ENCODE measurements at regions not wholly inside any gene's neighbourhood (a gene's known extent, or its start where the extent isn't known, plus 50 kb on each side); places are given as distances from the start of the nearest gene placed in this dataset.
"Not testable (repeated sequence)": the region's sequence is repeated elsewhere in the genome, so short reads cannot be mapped to it uniquely, and the experiment has no call there.

- not testable (repeated sequence) for H3K27me3 ChIP-seq (replicated peaks; ENCODE audit: control insufficient read depth, insufficient read depth, low read length, poor library complexity, severe bottlenecking); DNase-seq; H3K9me3 ChIP-seq (ENCODE audit: control insufficient read depth, low read length); H3K4me3 ChIP-seq (ENCODE audit: insufficient read depth, low read depth, low read length, poor library complexity, severe bottlenecking); H3K4me1 ChIP-seq (ENCODE audit: control insufficient read depth, insufficient read depth, low read length, poor library complexity, severe bottlenecking); H3K27ac ChIP-seq (ENCODE audit: insufficient read depth, low read length, poor library complexity, severe bottlenecking); H3K36me3 ChIP-seq (ENCODE audit: control insufficient read depth, insufficient read depth, low read length)
Observed at GRCh38 chr15:20372416-20372815, 169.2 kb downstream of the GOLGA6L6 start.

GRCh38 chr15:20369500-20369899 lies 172.1 kb downstream of the GOLGA6L6 start:
- H3K27me3 ChIP-seq (replicated peaks; ENCODE audit: control insufficient read depth, insufficient read depth, low read length, poor library complexity, severe bottlenecking), result no peaks in the 10 kb centered on the region
- no peak for DNase-seq
- no peak overlapping the region for H3K27ac ChIP-seq (ENCODE audit: insufficient read depth, low read length, poor library complexity, severe bottlenecking)
- no peak overlapping the region for H3K4me3 ChIP-seq (ENCODE audit: insufficient read depth, low read depth, low read length, poor library complexity, severe bottlenecking)
- no peaks in the 10 kb centered on the region for H3K4me1 ChIP-seq (ENCODE audit: control insufficient read depth, insufficient read depth, low read length, poor library complexity, severe bottlenecking)
- no peaks in the 10 kb centered on the region for H3K9me3 ChIP-seq (ENCODE audit: control insufficient read depth, low read length)
- no peaks in the 10 kb centered on the region for H3K36me3 ChIP-seq (ENCODE audit: control insufficient read depth, insufficient read depth, low read length)

GRCh38 chr15:20368974-20369373 lies 172.6 kb downstream of the GOLGA6L6 start:
- no peak overlapping the region for H3K27ac ChIP-seq (ENCODE audit: insufficient read depth, low read length, poor library complexity, severe bottlenecking)
- H3K27me3 ChIP-seq (replicated peaks; ENCODE audit: control insufficient read depth, insufficient read depth, low read length, poor library complexity, severe bottlenecking), result no peaks in the 10 kb centered on the region
- H3K4me3 ChIP-seq (ENCODE audit: insufficient read depth, low read depth, low read length, poor library complexity, severe bottlenecking), result no peak overlapping the region
- H3K9me3 ChIP-seq (ENCODE audit: control insufficient read depth, low read length), result no peaks in the 10 kb centered on the region
- DNase-seq, result no peak
- H3K4me1 ChIP-seq (ENCODE audit: control insufficient read depth, insufficient read depth, low read length, poor library complexity, severe bottlenecking), result no peaks in the 10 kb centered on the region
- H3K36me3 ChIP-seq (ENCODE audit: control insufficient read depth, insufficient read depth, low read length), result no peaks in the 10 kb centered on the region

GRCh38 chr15:20367093-20367492 lies 174.5 kb downstream of the GOLGA6L6 start:
- H3K9me3 ChIP-seq (ENCODE audit: control insufficient read depth, low read length), result no peaks in the 10 kb centered on the region
- no peaks in the 10 kb centered on the region for H3K4me1 ChIP-seq (ENCODE audit: control insufficient read depth, insufficient read depth, low read length, poor library complexity, severe bottlenecking)
- H3K27me3 ChIP-seq (replicated peaks; ENCODE audit: control insufficient read depth, insufficient read depth, low read length, poor library complexity, severe bottlenecking), result no peaks in the 10 kb centered on the region
- H3K4me3 ChIP-seq (ENCODE audit: insufficient read depth, low read depth, low read length, poor library complexity, severe bottlenecking), result no peak overlapping the region
- no peak for DNase-seq
- H3K36me3 ChIP-seq (ENCODE audit: control insufficient read depth, insufficient read depth, low read length), result no peaks in the 10 kb centered on the region
- H3K27ac ChIP-seq (ENCODE audit: insufficient read depth, low read length, poor library complexity, severe bottlenecking), result no peak overlapping the region

- H3K4me3 ChIP-seq (ENCODE audit: insufficient read depth, low read depth, low read length, poor library complexity, severe bottlenecking); H3K27me3 ChIP-seq (replicated peaks; ENCODE audit: control insufficient read depth, insufficient read depth, low read length, poor library complexity, severe bottlenecking); H3K4me1 ChIP-seq (ENCODE audit: control insufficient read depth, insufficient read depth, low read length, poor library complexity, severe bottlenecking); H3K27ac ChIP-seq (ENCODE audit: insufficient read depth, low read length, poor library complexity, severe bottlenecking); DNase-seq; H3K9me3 ChIP-seq (ENCODE audit: control insufficient read depth, low read length); H3K36me3 ChIP-seq (ENCODE audit: control insufficient read depth, insufficient read depth, low read length): not testable (repeated sequence)
Observed at GRCh38 chr15:20363591-20363990, 178.0 kb downstream of the GOLGA6L6 start.

- H3K27ac ChIP-seq (ENCODE audit: insufficient read depth, low read length, poor library complexity, severe bottlenecking), result no peak overlapping the region
- H3K27me3 ChIP-seq (replicated peaks; ENCODE audit: control insufficient read depth, insufficient read depth, low read length, poor library complexity, severe bottlenecking), result no peaks in the 10 kb centered on the region
- no peak overlapping the region for H3K4me3 ChIP-seq (ENCODE audit: insufficient read depth, low read depth, low read length, poor library complexity, severe bottlenecking)
- no peaks in the 10 kb centered on the region for H3K36me3 ChIP-seq (ENCODE audit: control insufficient read depth, insufficient read depth, low read length)
- no peak for DNase-seq
- no peaks in the 10 kb centered on the region for H3K4me1 ChIP-seq (ENCODE audit: control insufficient read depth, insufficient read depth, low read length, poor library complexity, severe bottlenecking)
- no peaks in the 10 kb centered on the region for H3K9me3 ChIP-seq (ENCODE audit: control insufficient read depth, low read length)
Observed at GRCh38 chr15:20361091-20361490, 180.5 kb downstream of the GOLGA6L6 start.

GRCh38 chr15:20358779-20359414 lies 182.7 kb downstream of the GOLGA6L6 start:
- Histone ChIP-seq H3K27me3 (replicated peaks; ENCODE audit: control insufficient read depth, insufficient read depth, low read length, poor library complexity, severe bottlenecking) (no peaks in the 10 kb centered on the region), H3K36me3 (ENCODE audit: control insufficient read depth, insufficient read depth, low read length) (no peaks in the 10 kb centered on the region), H3K27ac (ENCODE audit: insufficient read depth, low read length, poor library complexity, severe bottlenecking) (no peak overlapping the region), H3K4me3 (ENCODE audit: insufficient read depth, low read depth, low read length, poor library complexity, severe bottlenecking) (no peak overlapping the region), H3K4me1 (ENCODE audit: control insufficient read depth, insufficient read depth, low read length, poor library complexity, severe bottlenecking) (no peaks in the 10 kb centered on the region), H3K9me3 (ENCODE audit: control insufficient read depth, low read length) (no peaks in the 10 kb centered on the region)
- no peak for DNase-seq

GRCh38 chr15:20358066-20358778 lies 183.4 kb downstream of the GOLGA6L6 start:
- no peak overlapping the region for H3K4me3 ChIP-seq (ENCODE audit: insufficient read depth, low read depth, low read length, poor library complexity, severe bottlenecking)
- no peaks in the 10 kb centered on the region for H3K9me3 ChIP-seq (ENCODE audit: control insufficient read depth, low read length)
- no peak for DNase-seq
- no peaks in the 10 kb centered on the region for H3K4me1 ChIP-seq (ENCODE audit: control insufficient read depth, insufficient read depth, low read length, poor library complexity, severe bottlenecking)
- H3K27me3 ChIP-seq (replicated peaks; ENCODE audit: control insufficient read depth, insufficient read depth, low read length, poor library complexity, severe bottlenecking), result no peaks in the 10 kb centered on the region
- no peak overlapping the region for H3K27ac ChIP-seq (ENCODE audit: insufficient read depth, low read length, poor library complexity, severe bottlenecking)
- H3K36me3 ChIP-seq (ENCODE audit: control insufficient read depth, insufficient read depth, low read length), result no peaks in the 10 kb centered on the region

GRCh38 chr15:20357481-20358065 lies 184.0 kb downstream of the GOLGA6L6 start:
- no peaks in the 10 kb centered on the region for H3K9me3 ChIP-seq (ENCODE audit: control insufficient read depth, low read length)

GRCh38 chr15:20356911-20357480 lies 184.6 kb downstream of the GOLGA6L6 start:
- Histone ChIP-seq H3K4me1 (ENCODE audit: control insufficient read depth, insufficient read depth, low read length, poor library complexity, severe bottlenecking) (no peaks in the 10 kb centered on the region), H3K9me3 (ENCODE audit: control insufficient read depth, low read length) (no peaks in the 10 kb centered on the region), H3K4me3 (ENCODE audit: insufficient read depth, low read depth, low read length, poor library complexity, severe bottlenecking) (no peak overlapping the region), H3K36me3 (ENCODE audit: control insufficient read depth, insufficient read depth, low read length) (no peaks in the 10 kb centered on the region), H3K27me3 (replicated peaks; ENCODE audit: control insufficient read depth, insufficient read depth, low read length, poor library complexity, severe bottlenecking) (no peaks in the 10 kb centered on the region), H3K27ac (ENCODE audit: insufficient read depth, low read length, poor library complexity, severe bottlenecking) (no peak overlapping the region)
- no peak for DNase-seq

More at GRCh38 chr15:20357481-20358065, 184.0 kb downstream of the GOLGA6L6 start:
- no peaks in the 10 kb centered on the region for H3K27me3 ChIP-seq (replicated peaks; ENCODE audit: control insufficient read depth, insufficient read depth, low read length, poor library complexity, severe bottlenecking)
- no peak overlapping the region for H3K27ac ChIP-seq (ENCODE audit: insufficient read depth, low read length, poor library complexity, severe bottlenecking)
- H3K4me1 ChIP-seq (ENCODE audit: control insufficient read depth, insufficient read depth, low read length, poor library complexity, severe bottlenecking), result no peaks in the 10 kb centered on the region
- H3K4me3 ChIP-seq (ENCODE audit: insufficient read depth, low read depth, low read length, poor library complexity, severe bottlenecking), result no peak overlapping the region
- H3K36me3 ChIP-seq (ENCODE audit: control insufficient read depth, insufficient read depth, low read length), result no peaks in the 10 kb centered on the region
- DNase-seq, result no peak

All from effector memory CD4-positive, alpha-beta T cell (primary cell).